Calu3 (cell line): ENCODE measurements at regions not wholly inside any gene's neighbourhood (a gene's known extent, or its start where the extent isn't known, plus 50 kb on each side); places are given as distances from the start of the nearest gene placed in this dataset.
"Not testable (repeated sequence)": the region's sequence is repeated elsewhere in the genome, so short reads cannot be mapped to it uniquely, and the experiment has no call there.

Source experiments
- BruUV-seq: library from RNA; stranded (reverse); fragments of 400-500 nt; replicated peaks from 2 replicates; lab custom pipeline; 2021; lab: Mats Ljungman, UMichigan
- CTCF ChIA-PET: fragments of 300-600 bp; sonication (Branson Sonifier 250); formaldehyde crosslinking; loops from one replicate; lab custom pipeline; 2022; ENCODE audit warnings: antibody characterized with exemption; lab: Charles Lee
- DNase-seq: peaks from one replicate; pipeline ENCODE4 v3.0.0; 2022
- H3K27ac Mint-ChIP-seq: one replicate; pipeline ENCODE4 v1.8.0; 2022; ENCODE audit warnings: mixed read lengths; ENCODE audit not compliant: unreplicated experiment
- H3K27me3 Mint-ChIP-seq: one replicate; pipeline ENCODE4 v1.8.0; 2022; ENCODE audit warnings: mixed read lengths; ENCODE audit not compliant: unreplicated experiment
- H3K36me3 Mint-ChIP-seq: one replicate; pipeline ENCODE4 v1.8.0; 2022; ENCODE audit warnings: mild to moderate bottlenecking, moderate library complexity, mixed read lengths; ENCODE audit not compliant: insufficient read depth, unreplicated experiment
- H3K4me1 Mint-ChIP-seq: one replicate; pipeline ENCODE4 v1.8.0; 2022; ENCODE audit warnings: mild to moderate bottlenecking, low read depth, mixed read lengths; ENCODE audit not compliant: unreplicated experiment
- H3K4me3 Mint-ChIP-seq: one replicate; pipeline ENCODE4 v1.8.0; 2022; ENCODE audit warnings: mild to moderate bottlenecking, low read depth, moderate library complexity, mixed read lengths; ENCODE audit not compliant: unreplicated experiment
- H3K9me3 Mint-ChIP-seq: one replicate; pipeline ENCODE4 v1.8.0; 2022; ENCODE audit warnings: low read depth, mixed read lengths; ENCODE audit not compliant: unreplicated experiment
- CTCF ChIP-seq: fragments of 200-600 bp; IDR thresholded peaks from one replicate; pipeline ENCODE4 v1.8.0; 2022; ENCODE audit warnings: antibody characterized with exemption; ENCODE audit not compliant: unreplicated experiment
- intact Hi-C: fragments of 100-400 bp; cut with micrococcal nuclease; formaldehyde crosslinking; loops from one replicate; pipeline ENCODE4 v1.10.0; 2022; ENCODE audit not compliant: unreplicated experiment

GRCh38 chr6:11304946-11305345 lies 72.5 kb upstream of the NEDD9 start:
- H3K36me3 Mint-ChIP-seq, result no peaks in the 10 kb centered on the region
- no TSS peak for BruUV-seq
- CTCF ChIA-PET, result no interaction called here
- no peaks in the 10 kb centered on the region for H3K9me3 Mint-ChIP-seq
- no peak overlapping the region for H3K27ac Mint-ChIP-seq
- no peaks in the 10 kb centered on the region for H3K27me3 Mint-ChIP-seq
- peaks cover 5% of the 10 kb centered on the region for H3K4me1 Mint-ChIP-seq
- no peak overlapping the region for H3K4me3 Mint-ChIP-seq
- no peak for TF ChIP-seq CTCF
- intact Hi-C loops, result no loop called here
- DNase-seq, result no peak

GRCh38 chr6:11299876-11300428 lies 67.5 kb upstream of the NEDD9 start:
- DNase-seq, BruUV-seq, H3K4me3 Mint-ChIP-seq, H3K27ac Mint-ChIP-seq, H3K9me3 Mint-ChIP-seq, H3K27me3 Mint-ChIP-seq, intact Hi-C loops, H3K36me3 Mint-ChIP-seq: not testable (repeated sequence)
- peaks cover 27% of the 10 kb centered on the region for H3K4me1 Mint-ChIP-seq
- CTCF ChIA-PET, result interaction anchor here (0.6 to 0.9 kb wide), 2 partner anchors 83 to 202 kb away, joined by 3 read pairs; no protein-coding TSS in a partner anchor

- BruUV-seq, H3K27ac Mint-ChIP-seq, H3K4me3 Mint-ChIP-seq, intact Hi-C loops, H3K9me3 Mint-ChIP-seq, DNase-seq, H3K36me3 Mint-ChIP-seq, H3K27me3 Mint-ChIP-seq: not testable (repeated sequence)
- H3K4me1 Mint-ChIP-seq, result peaks cover 27% of the 10 kb centered on the region
- CTCF ChIA-PET, result interaction anchor here (0.6 to 0.9 kb wide), 2 partner anchors 82 to 202 kb away, joined by 3 read pairs; no protein-coding TSS in a partner anchor
Measured at GRCh38 chr6:11299421-11299784, 66.9 kb upstream of the NEDD9 start.

GRCh38 chr6:11298651-11299420 lies 66.4 kb upstream of the NEDD9 start:
- no peak overlapping the region for H3K27ac Mint-ChIP-seq
- CTCF ChIA-PET, result interaction anchor here (0.6 to 0.9 kb wide), 2 partner anchors 82 to 201 kb away, joined by 3 read pairs; no protein-coding TSS in a partner anchor
- no TSS peak for BruUV-seq
- H3K9me3 Mint-ChIP-seq, result peaks cover 3% of the 10 kb centered on the region
- H3K36me3 Mint-ChIP-seq, result no peaks in the 10 kb centered on the region
- no peaks in the 10 kb centered on the region for H3K27me3 Mint-ChIP-seq
- peaks cover 27% of the 10 kb centered on the region for H3K4me1 Mint-ChIP-seq
- no peak for TF ChIP-seq CTCF
- peak; percentile 58 for DNase-seq
- intact Hi-C loops, result no loop called here
- no peak overlapping the region for H3K4me3 Mint-ChIP-seq

GRCh38 chr6:11297376-11297729 lies 64.9 kb upstream of the NEDD9 start:
- Mint-ChIP-seq H3K27ac (peak overlapping the region; percentile 16), H3K36me3 (no peaks in the 10 kb centered on the region), H3K9me3 (peaks cover 3% of the 10 kb centered on the region), H3K4me3 (no peak overlapping the region), H3K27me3 (no peaks in the 10 kb centered on the region), H3K4me1 (peaks cover 27% of the 10 kb centered on the region)
- BruUV-seq, result no TSS peak
- CTCF ChIA-PET, result interaction anchor here (0.7 to 1.0 kb wide), 5 partner anchors 20 to 161 kb away, joined by 3 to 5 read pairs (median 4); no protein-coding TSS in a partner anchor
- no peak for DNase-seq
- intact Hi-C loops, result no loop called here
- TF ChIP-seq CTCF, result no peak
